LHCN-M2 (cell line): ENCODE measurements at regions not wholly inside any gene's neighbourhood (a gene's known extent, or its start where the extent isn't known, plus 50 kb on each side); places are given as distances from the start of the nearest gene placed in this dataset.
"Not testable (repeated sequence)": the region's sequence is repeated elsewhere in the genome, so short reads cannot be mapped to it uniquely, and the experiment has no call there.

Experiments used
- DNase-seq: peaks from one replicate; pipeline ENCODE4 v3.0.0-alpha.2; 2012; ENCODE audit warnings: low read depth

- no peak for DNase-seq
Observed at GRCh38 chr3:4222574-4223175, 80.5 kb upstream of the SETMAR start.

GRCh38 chr3:4223777-4224176, 79.4 kb upstream of the SETMAR start:
- no peak for DNase-seq

- DNase-seq = no peak
Observed at GRCh38 chr3:4224331-4224730, 78.8 kb upstream of the SETMAR start.

GRCh38 chr3:4225005-4225471, 78.1 kb upstream of the SETMAR start:
- DNase-seq = no peak

GRCh38 chr3:4228295-4228694, 74.9 kb upstream of the SETMAR start:
- no peak for DNase-seq

- DNase-seq = no peak
Observed at GRCh38 chr3:4231041-4231440, 72.1 kb upstream of the SETMAR start.

- DNase-seq = no peak
Observed at GRCh38 chr3:4232798-4233197, 70.4 kb upstream of the SETMAR start.

GRCh38 chr3:4233488-4233887, 69.7 kb upstream of the SETMAR start:
- no peak for DNase-seq

GRCh38 chr3:4234889-4235288, 68.3 kb upstream of the SETMAR start:
- DNase-seq = no peak

- no peak for DNase-seq
Observed at GRCh38 chr3:4235690-4236089, 67.5 kb upstream of the SETMAR start.

GRCh38 chr3:4241595-4242170, 61.5 kb upstream of the SETMAR start:
- DNase-seq = no peak

- no peak for DNase-seq
Observed at GRCh38 chr3:4245671-4246070, 57.5 kb upstream of the SETMAR start.

GRCh38 chr3:4247391-4247790, 55.8 kb upstream of the SETMAR start:
- no peak for DNase-seq

- DNase-seq = no peak
Observed at GRCh38 chr3:4250064-4250463, 53.1 kb upstream of the SETMAR start.

GRCh38 chr3:4251412-4251811, 51.8 kb upstream of the SETMAR start:
- no peak for DNase-seq

- DNase-seq = not testable (repeated sequence)
Observed at GRCh38 chr3:4253072-4253832, 49.9 kb upstream of the SETMAR start.
